ENCODE measurements at regions not wholly inside any gene's neighbourhood (a gene's known extent, or its start where the extent isn't known, plus 50 kb on each side); places are given as distances from the start of the nearest gene placed in this dataset.
A peak's percentile ranks its signal among the peaks of the same experiment; 100 is the strongest.

DNA sequence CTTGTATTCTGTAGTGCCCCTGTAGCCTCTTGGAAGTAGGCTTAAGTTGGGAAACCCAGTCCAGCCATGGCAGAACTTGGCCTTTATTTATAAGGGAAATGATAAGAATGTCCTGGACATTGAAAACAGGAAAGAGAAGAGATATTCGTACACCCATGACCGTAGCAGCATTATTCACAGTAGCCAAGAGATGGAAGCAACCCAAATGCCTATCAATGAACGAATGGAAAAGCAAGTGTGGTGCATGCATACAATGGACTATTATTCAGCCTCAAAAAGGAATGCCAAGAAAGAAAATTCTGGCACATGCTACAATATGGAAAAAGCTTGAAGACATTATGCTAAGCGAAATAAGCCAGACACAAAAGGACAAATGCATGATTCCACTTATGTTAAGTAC lies 315.3 kb downstream of the CXCL12 start:
- H3K4me3 ChIP-seq = no peak overlapping the region
- intact Hi-C loops (cut with DNase I; ENCODE audit: low total_unique reads) = no loop called here
- H3K4me1 ChIP-seq = peaks cover 0 to 21% (median 0%) of the 10 kb centered on the region in 4 donors
- H3K27ac ChIP-seq = no peak overlapping the region
- 72 to 76% methylated on average over 4 of the region's 4 CpGs for WGBS, 2 donors (ENCODE audit: low coverage in 1 of 2)
- in situ Hi-C loops (cut with MboI; ENCODE audit: low pct_ligation_motif_present in 1 of 4, low pct_unique_long_range_greater_than_20kb in 1 of 4, low sequenced_read_pairs in 3 of 4) = loop anchor here in 1 of 4 donors (25.0 kb wide), 1 partner anchor 382 kb away; no protein-coding TSS in a partner anchor
- DNase-seq = no peak
- no peak for TF ChIP-seq POLR2AphosphoS5 (IDR thresholded peaks at IDR 0.05)
- no peak for TF ChIP-seq CTCF (IDR thresholded peaks at IDR 0.05)
- TF ChIP-seq EP300 (IDR thresholded peaks at IDR 0.05; ENCODE audit: low read depth) = no peak
- TF ChIP-seq POLR2A (IDR thresholded peaks at IDR 0.05) = no peak
- no peaks in the 10 kb centered on the region for H3K36me3 ChIP-seq
- H3K9me3 ChIP-seq = no peaks in the 10 kb centered on the region
- H3K27me3 ChIP-seq = no peaks in the 10 kb centered on the region

GRCh38 chr10:44068716-44069482 lies 316.0 kb downstream of the CXCL12 start:
- no peaks in the 10 kb centered on the region for H3K9me3 ChIP-seq
- H3K27ac ChIP-seq = no peak overlapping the region
- H3K4me3 ChIP-seq = no peak overlapping the region
- WGBS, 2 donors (ENCODE audit: low coverage in 1 of 2) = 17 to 81% methylated on average over 1 to 10 of the region's 10 CpGs
- H3K4me1 ChIP-seq = peaks cover 0 to 24% (median 0%) of the 10 kb centered on the region in 4 donors
- no peaks in the 10 kb centered on the region for H3K27me3 ChIP-seq
- in situ Hi-C loops (cut with MboI; ENCODE audit: low pct_ligation_motif_present in 1 of 4, low pct_unique_long_range_greater_than_20kb in 1 of 4, low sequenced_read_pairs in 3 of 4) (loop anchor here in 1 of 4 donors (25.0 kb wide), 1 partner anchor 382 kb away; no protein-coding TSS in a partner anchor), intact Hi-C loops (cut with DNase I; ENCODE audit: low total_unique reads) (no loop called here)
- no peaks in the 10 kb centered on the region for H3K36me3 ChIP-seq
- DNase-seq = no peak
- TF ChIP-seq POLR2A (IDR thresholded peaks at IDR 0.05) = no peak
- TF ChIP-seq EP300 (IDR thresholded peaks at IDR 0.05; ENCODE audit: low read depth) = no peak
- no peak for TF ChIP-seq CTCF (IDR thresholded peaks at IDR 0.05)
- TF ChIP-seq POLR2AphosphoS5 (IDR thresholded peaks at IDR 0.05) = no peak

GRCh38 chr10:44067432-44067831 lies 317.5 kb downstream of the CXCL12 start:
- Histone ChIP-seq H3K36me3 (no peaks in the 10 kb centered on the region), H3K27ac (peak overlapping the region in 1 of 4 donors; percentile 75), H3K4me3 (no peak overlapping the region), H3K27me3 (no peaks in the 10 kb centered on the region), H3K9me3 (no peaks in the 10 kb centered on the region), H3K4me1 (peaks cover 0 to 28% (median 0%) of the 10 kb centered on the region in 4 donors)
- no peak for DNase-seq
- TF ChIP-seq CTCF (IDR thresholded peaks at IDR 0.05) = no peak
- TF ChIP-seq POLR2AphosphoS5 (IDR thresholded peaks at IDR 0.05) = no peak
- no peak for TF ChIP-seq EP300 (IDR thresholded peaks at IDR 0.05; ENCODE audit: low read depth)
- no peak for TF ChIP-seq POLR2A (IDR thresholded peaks at IDR 0.05)
- in situ Hi-C loops (cut with MboI; ENCODE audit: low pct_ligation_motif_present in 1 of 4, low pct_unique_long_range_greater_than_20kb in 1 of 4, low sequenced_read_pairs in 3 of 4) (loop anchor here in 1 of 4 donors (25.0 kb wide), 1 partner anchor 380 kb away; no protein-coding TSS in a partner anchor), intact Hi-C loops (cut with DNase I; ENCODE audit: low total_unique reads) (no loop called here)
- 92 to 100% methylated on average over 1 to 2 of the region's 2 CpGs for WGBS, 2 donors (ENCODE audit: low coverage in 1 of 2)

- no peaks in the 10 kb centered on the region for H3K36me3 ChIP-seq
- TF ChIP-seq POLR2AphosphoS5 (IDR thresholded peaks at IDR 0.05) (no peak), CTCF (IDR thresholded peaks at IDR 0.05) (no peak), EP300 (IDR thresholded peaks at IDR 0.05; ENCODE audit: low read depth) (no peak), POLR2A (IDR thresholded peaks at IDR 0.05) (no peak)
- 61 to 66% methylated on average over 5 of the region's 5 CpGs for WGBS, 2 donors (ENCODE audit: low coverage in 1 of 2)
- no peak overlapping the region for H3K4me3 ChIP-seq
- no peaks in the 10 kb centered on the region for H3K27me3 ChIP-seq
- peaks cover 0 to 23% (median 0%) of the 10 kb centered on the region in 4 donors for H3K4me1 ChIP-seq
- no peak for DNase-seq
- in situ Hi-C loops (cut with MboI; ENCODE audit: low pct_ligation_motif_present in 1 of 4, low pct_unique_long_range_greater_than_20kb in 1 of 4, low sequenced_read_pairs in 3 of 4) (loop anchor here in 1 of 4 donors (25.0 kb wide), 1 partner anchor 379 kb away; no protein-coding TSS in a partner anchor), intact Hi-C loops (cut with DNase I; ENCODE audit: low total_unique reads) (no loop called here)
- peak overlapping the region in 2 of 4 donors; percentile 28 to 75 for H3K27ac ChIP-seq
- no peaks in the 10 kb centered on the region for H3K9me3 ChIP-seq
These were observed 318.2 kb downstream of the CXCL12 start for GRCh38 chr10:44066527-44067255.

Measured in transverse colon (tissue), 4 donors.